Karpas-422 (cell line): ENCODE measurements at regions not wholly inside any gene's neighbourhood (a gene's known extent, or its start where the extent isn't known, plus 50 kb on each side); places are given as distances from the start of the nearest gene placed in this dataset.
A peak's percentile ranks its signal among the peaks of the same experiment; 100 is the strongest.

Experiments used
- DNase-seq: peaks from one replicate; pipeline ENCODE4 v3.0.0-alpha.2; 2015
- H2AFZ ChIP-seq: fragments of 200-600 bp; sonication (generic); 2 replicates; pipeline ENCODE4 v1.6.1; 2014; ENCODE audit warnings: antibody characterized with exemption, low read length, mixed read lengths
- H3K27ac ChIP-seq: fragments of 200-600 bp; sonication (generic); 2 replicates; pipeline ENCODE4 v1.5.1; 2014; ENCODE audit warnings: mild to moderate bottlenecking, low read length, moderate library complexity
- H3K27me3 ChIP-seq: fragments of 200-600 bp; sonication (generic); 2 replicates; pipeline ENCODE4 v1.6.1; 2014; ENCODE audit warnings: low read length, mixed read lengths
- H3K36me3 ChIP-seq: fragments of 200-600 bp; sonication (generic); 2 replicates; pipeline ENCODE4 v1.6.1; 2014; ENCODE audit warnings: low read length, mixed read lengths; ENCODE audit not compliant: insufficient read depth
- H3K4me1 ChIP-seq: fragments of 200-600 bp; sonication (generic); 2 replicates; pipeline ENCODE4 v1.6.1; 2014; ENCODE audit warnings: mild to moderate bottlenecking, low read length, mixed read lengths
- H3K4me2 ChIP-seq: fragments of 200-600 bp; sonication (generic); 2 replicates; pipeline ENCODE4 v1.6.1; 2014; ENCODE audit warnings: low read length, low read depth, mild to moderate bottlenecking; ENCODE audit not compliant: poor library complexity, severe bottlenecking
- H3K4me3 ChIP-seq: fragments of 200-600 bp; sonication (generic); 2 replicates; pipeline ENCODE4 v1.5.1; 2014; ENCODE audit warnings: mild to moderate bottlenecking, antibody characterized with exemption, low read length, mixed read lengths
- H3K79me2 ChIP-seq: fragments of 200-600 bp; sonication (generic); 2 replicates; pipeline ENCODE4 v1.6.1; 2014; ENCODE audit warnings: mild to moderate bottlenecking, low read length, mixed read lengths
- H3K9ac ChIP-seq: fragments of 200-600 bp; sonication (generic); 2 replicates; pipeline ENCODE4 v1.6.0; 2014; ENCODE audit warnings: low read length
- H3K9me2 ChIP-seq: fragments of 200-600 bp; sonication (generic), shearing (Covaris generic); replicated peaks from 2 replicates; pipeline ENCODE4 v1.6.0; 2014; ENCODE audit warnings: mild to moderate bottlenecking, low read length, moderate library complexity; ENCODE audit not compliant: insufficient read depth
- H3K9me3 ChIP-seq: fragments of 300-700, 200-600 bp; sonication (generic); 2 replicates; pipeline ENCODE4 v1.6.1; 2014; ENCODE audit warnings: low read length, mixed read lengths
- H4K20me1 ChIP-seq: fragments of 200-600 bp; sonication (generic); 2 replicates; pipeline ENCODE4 v1.6.1; 2014; ENCODE audit warnings: mild to moderate bottlenecking, antibody characterized with exemption, low read length, low read depth; ENCODE audit not compliant: insufficient read depth

DNA sequence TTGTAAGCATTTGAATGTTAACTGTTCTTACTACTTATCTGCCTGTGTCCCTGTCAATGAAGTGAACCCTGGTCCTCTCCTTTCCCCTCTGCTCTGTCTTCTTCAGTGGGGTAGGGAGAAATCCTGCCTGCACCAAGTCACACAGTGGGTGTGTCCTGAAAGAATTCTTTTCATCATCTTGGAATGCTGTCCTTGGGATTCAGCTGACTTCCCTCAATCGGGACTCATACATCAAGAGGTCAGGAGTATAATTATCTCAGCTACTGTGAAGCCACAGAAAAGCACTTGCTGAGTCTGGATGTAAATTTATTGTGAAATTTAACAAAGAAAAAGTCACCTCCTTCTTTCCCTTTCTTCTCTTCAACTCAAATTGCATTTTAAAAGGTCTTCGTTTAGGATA, 328.5 kb downstream of the SOX4 start:
- DNase-seq = no peak
- H4K20me1 ChIP-seq = no peaks in the 10 kb centered on the region
- no peaks in the 10 kb centered on the region for H3K27me3 ChIP-seq
- no peaks in the 10 kb centered on the region for H3K4me1 ChIP-seq
- no peak overlapping the region for H3K9ac ChIP-seq
- H3K9me3 ChIP-seq = no peaks in the 10 kb centered on the region
- H3K9me2 ChIP-seq = no peaks in the 10 kb centered on the region
- H3K4me3 ChIP-seq = no peak overlapping the region
- H3K27ac ChIP-seq = no peak overlapping the region
- H3K79me2 ChIP-seq = no peaks in the 10 kb centered on the region
- no peak overlapping the region for H2AFZ ChIP-seq
- no peaks in the 10 kb centered on the region for H3K36me3 ChIP-seq
- H3K4me2 ChIP-seq = no peak overlapping the region

DNA sequence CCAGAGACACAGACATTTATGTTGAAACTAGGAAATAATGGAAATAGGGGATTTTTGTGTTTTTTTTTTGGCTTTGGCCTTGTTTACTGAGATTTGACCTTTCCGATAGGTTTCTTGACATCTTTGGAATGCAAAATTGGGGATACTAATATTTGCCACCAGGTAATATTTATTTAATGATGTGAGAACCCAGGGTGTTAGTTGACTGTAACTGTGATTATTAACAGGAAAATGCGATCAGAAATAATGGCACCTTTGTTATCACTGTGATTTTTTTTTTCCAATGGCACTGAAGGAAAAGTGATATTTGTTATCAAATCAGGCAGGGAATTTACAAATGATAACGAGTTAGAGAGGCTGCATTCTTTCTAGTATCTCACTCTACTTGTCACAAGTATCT, 330.5 kb downstream of the SOX4 start:
- Histone ChIP-seq H3K36me3 (no peaks in the 10 kb centered on the region), H3K4me3 (no peak overlapping the region), H3K4me1 (no peaks in the 10 kb centered on the region), H3K4me2 (no peak overlapping the region), H3K27me3 (no peaks in the 10 kb centered on the region), H2AFZ (no peak overlapping the region), H3K9me3 (no peaks in the 10 kb centered on the region), H3K27ac (no peak overlapping the region), H3K9ac (no peak overlapping the region), H3K79me2 (no peaks in the 10 kb centered on the region), H4K20me1 (no peaks in the 10 kb centered on the region), H3K9me2 (no peaks in the 10 kb centered on the region)
- DNase-seq = no peak

DNA sequence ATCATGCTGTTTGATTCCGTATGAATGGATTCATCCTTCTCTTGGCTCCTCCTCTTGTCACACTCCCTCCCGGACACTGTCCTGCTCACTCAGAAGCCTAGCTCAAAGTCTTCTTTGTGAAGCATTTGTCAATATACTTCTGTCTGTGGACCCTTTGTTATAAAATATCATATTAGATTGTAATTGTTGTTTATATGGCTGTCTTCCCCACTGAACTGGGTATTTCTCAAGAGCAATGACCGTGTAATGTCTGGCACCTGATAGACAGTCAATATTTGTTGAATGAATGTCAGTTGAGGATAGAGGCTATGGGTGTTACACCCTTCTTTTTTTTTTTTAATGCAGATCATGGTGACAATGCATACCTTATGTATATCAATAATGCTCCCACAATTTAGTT, 335.3 kb downstream of the SOX4 start:
- no peak for DNase-seq
- H3K4me1 ChIP-seq = no peaks in the 10 kb centered on the region
- no peak overlapping the region for H2AFZ ChIP-seq
- no peaks in the 10 kb centered on the region for H3K27me3 ChIP-seq
- no peak overlapping the region for H3K9ac ChIP-seq
- H3K9me3 ChIP-seq = no peaks in the 10 kb centered on the region
- no peak overlapping the region for H3K4me2 ChIP-seq
- no peaks in the 10 kb centered on the region for H3K36me3 ChIP-seq
- H4K20me1 ChIP-seq = no peaks in the 10 kb centered on the region
- H3K79me2 ChIP-seq = no peaks in the 10 kb centered on the region
- no peaks in the 10 kb centered on the region for H3K9me2 ChIP-seq
- no peak overlapping the region for H3K4me3 ChIP-seq
- H3K27ac ChIP-seq = no peak overlapping the region

DNA sequence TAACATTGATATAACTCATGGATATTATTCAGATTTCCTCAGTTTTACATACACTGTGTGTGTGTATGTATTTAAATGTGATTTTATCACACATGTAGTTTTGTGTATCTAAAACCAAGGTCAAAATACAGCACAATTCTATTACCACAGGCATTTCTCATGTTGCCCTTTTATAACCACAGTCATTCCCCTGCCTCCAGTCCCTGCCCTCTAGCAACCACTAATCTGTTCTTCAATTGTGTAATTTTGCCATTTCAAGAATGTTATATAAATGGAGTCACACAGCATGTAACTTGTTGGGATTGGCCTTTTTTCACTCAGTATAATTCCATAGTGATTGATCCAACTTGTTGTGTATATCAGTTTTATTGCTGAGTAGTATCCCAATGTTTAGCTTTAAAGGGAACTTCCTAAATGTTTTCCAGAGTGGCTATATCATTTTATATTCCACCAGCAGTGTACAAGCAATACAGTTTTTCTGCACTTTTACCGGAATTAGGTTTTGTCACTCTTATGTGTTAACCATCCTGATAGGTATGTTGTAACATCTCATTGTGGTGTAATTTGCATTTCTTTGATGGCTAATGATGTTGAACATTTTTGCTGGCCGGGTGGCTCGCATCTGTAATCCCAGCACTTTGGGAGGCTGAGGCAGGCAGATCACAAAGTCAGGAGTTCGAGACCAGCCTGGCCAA, 338.2 kb downstream of the SOX4 start:
- Histone ChIP-seq H2AFZ (no peak overlapping the region), H3K9ac (no peak overlapping the region), H3K27me3 (no peaks in the 10 kb centered on the region), H3K27ac (no peak overlapping the region), H3K79me2 (no peaks in the 10 kb centered on the region), H3K9me2 (no peaks in the 10 kb centered on the region), H3K4me2 (no peak overlapping the region), H4K20me1 (no peaks in the 10 kb centered on the region), H3K4me1 (no peaks in the 10 kb centered on the region), H3K9me3 (no peaks in the 10 kb centered on the region), H3K36me3 (no peaks in the 10 kb centered on the region), H3K4me3 (no peak overlapping the region)
- no peak for DNase-seq

DNA sequence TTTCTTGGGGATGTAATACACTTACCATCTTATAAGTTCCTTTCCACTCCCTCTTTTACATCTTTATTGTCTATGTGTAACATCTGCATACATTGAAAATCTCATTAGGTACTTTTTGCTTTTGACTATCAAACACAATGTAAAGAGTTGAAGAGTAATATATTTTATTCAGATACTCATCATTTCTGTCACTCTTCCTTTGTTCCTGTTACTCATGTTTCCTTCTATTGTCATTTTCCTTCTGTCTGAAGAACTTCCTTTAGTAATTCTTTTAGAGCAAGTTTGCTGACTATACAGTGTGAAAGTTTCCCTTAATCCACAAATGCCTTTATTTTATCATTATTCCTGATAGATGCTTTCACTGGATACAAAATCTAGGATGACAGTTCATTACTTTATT, 339.8 kb downstream of the SOX4 start:
- Histone ChIP-seq H3K27me3 (no peaks in the 10 kb centered on the region), H3K4me2 (no peak overlapping the region), H3K27ac (no peak overlapping the region)

DNA sequence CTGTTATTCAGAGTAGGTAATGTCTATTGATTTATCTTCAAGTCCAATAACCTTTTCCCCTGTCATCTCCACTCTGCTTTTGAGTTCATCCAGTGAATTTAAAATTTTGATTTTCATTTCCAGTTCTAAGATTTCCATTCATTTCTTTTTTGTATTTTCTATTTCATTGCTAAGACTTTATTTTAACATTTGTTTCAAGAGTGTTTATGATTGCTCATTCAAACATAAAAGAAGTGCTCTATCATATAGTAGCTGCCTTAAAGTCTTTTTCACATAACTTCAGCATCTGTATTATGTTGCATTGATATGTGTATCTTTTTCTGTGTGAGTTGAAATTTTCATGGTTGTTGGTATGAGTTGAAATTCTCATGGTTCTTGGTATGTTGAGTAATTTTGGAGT, 341.6 kb downstream of the SOX4 start:
- H3K4me3 ChIP-seq = no peak overlapping the region
- H3K27ac ChIP-seq = no peak overlapping the region
- no peaks in the 10 kb centered on the region for H4K20me1 ChIP-seq
- no peak overlapping the region for H3K9ac ChIP-seq
- no peaks in the 10 kb centered on the region for H3K36me3 ChIP-seq
- no peak for DNase-seq
- H3K27me3 ChIP-seq = no peaks in the 10 kb centered on the region
- H3K9me2 ChIP-seq = no peaks in the 10 kb centered on the region
- H3K4me2 ChIP-seq = no peak overlapping the region
- no peaks in the 10 kb centered on the region for H3K4me1 ChIP-seq
- H3K79me2 ChIP-seq = no peaks in the 10 kb centered on the region
- no peaks in the 10 kb centered on the region for H3K9me3 ChIP-seq
- H2AFZ ChIP-seq = no peak overlapping the region

More for the DNA sequence above, 339.8 kb downstream of the SOX4 start:
- Histone ChIP-seq H3K36me3 (no peaks in the 10 kb centered on the region), H3K9me2 (no peaks in the 10 kb centered on the region), H3K9ac (no peak overlapping the region), H2AFZ (no peak overlapping the region), H3K9me3 (no peaks in the 10 kb centered on the region), H4K20me1 (no peaks in the 10 kb centered on the region), H3K4me1 (no peaks in the 10 kb centered on the region), H3K79me2 (no peaks in the 10 kb centered on the region), H3K4me3 (no peak overlapping the region)
- DNase-seq = no peak

DNA sequence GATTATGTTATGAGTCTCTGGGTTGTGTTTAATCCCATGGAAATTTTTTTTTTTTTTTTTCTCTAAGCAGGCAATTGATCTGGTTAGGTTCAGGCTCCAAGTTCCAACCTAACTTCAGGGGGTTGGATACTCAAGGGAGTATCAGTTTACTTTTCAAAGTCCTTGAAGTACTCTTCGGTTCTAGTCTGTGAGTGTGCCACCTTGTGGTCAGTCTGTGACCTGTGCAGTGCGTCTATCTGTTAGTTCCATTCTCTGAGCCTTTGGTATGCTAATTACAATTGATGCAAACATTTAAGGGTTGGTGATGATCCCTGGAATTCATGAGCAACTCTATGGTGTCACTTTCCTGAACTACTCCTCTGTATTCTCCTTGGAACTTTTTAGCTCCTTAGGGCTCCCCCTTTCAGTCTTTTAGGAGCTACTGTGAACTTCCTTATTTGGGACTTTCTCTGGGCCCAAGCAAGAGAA, 342.0 kb downstream of the SOX4 start:
- Histone ChIP-seq H4K20me1 (no peaks in the 10 kb centered on the region), H2AFZ (no peak overlapping the region), H3K9me3 (no peaks in the 10 kb centered on the region), H3K36me3 (no peaks in the 10 kb centered on the region), H3K4me3 (no peak overlapping the region), H3K27me3 (no peaks in the 10 kb centered on the region), H3K9ac (no peak overlapping the region), H3K79me2 (no peaks in the 10 kb centered on the region), H3K4me1 (no peaks in the 10 kb centered on the region), H3K27ac (no peak overlapping the region), H3K4me2 (no peak overlapping the region), H3K9me2 (no peaks in the 10 kb centered on the region)
- peak; percentile 79 for DNase-seq

DNA sequence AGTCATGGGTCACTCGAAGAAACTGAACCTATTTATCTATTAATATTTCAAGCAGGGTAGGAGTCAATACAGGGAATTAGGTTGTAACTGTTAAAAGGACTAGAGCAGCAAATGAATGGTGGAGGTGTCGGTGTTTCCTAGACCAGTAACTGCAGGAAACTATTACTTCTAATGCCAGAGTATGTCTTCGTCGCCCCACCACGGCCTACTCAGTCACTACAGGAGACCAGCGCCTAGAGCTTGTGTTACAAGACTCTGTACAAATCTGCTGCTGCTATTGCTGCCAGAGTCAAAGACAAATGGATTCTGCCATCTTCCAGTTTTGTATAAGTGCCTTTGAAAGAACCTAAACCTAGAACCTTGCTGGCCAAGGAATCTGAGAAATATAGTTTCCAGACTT, 343.9 kb downstream of the SOX4 start:
- H2AFZ ChIP-seq = no peak overlapping the region
- no peak overlapping the region for H3K4me2 ChIP-seq
- H3K9me3 ChIP-seq = no peaks in the 10 kb centered on the region
- no peak overlapping the region for H3K9ac ChIP-seq
- H3K4me1 ChIP-seq = no peaks in the 10 kb centered on the region
- no peaks in the 10 kb centered on the region for H3K36me3 ChIP-seq
- H3K27ac ChIP-seq = no peak overlapping the region
- H3K27me3 ChIP-seq = no peaks in the 10 kb centered on the region
- no peaks in the 10 kb centered on the region for H3K79me2 ChIP-seq
- no peaks in the 10 kb centered on the region for H3K9me2 ChIP-seq
- DNase-seq = peak; percentile 62
- H3K4me3 ChIP-seq = no peak overlapping the region
- H4K20me1 ChIP-seq = no peaks in the 10 kb centered on the region
